ENCODE measurements at regions not wholly inside any gene's neighbourhood (a gene's known extent, or its start where the extent isn't known, plus 50 kb on each side); places are given as distances from the start of the nearest gene placed in this dataset.
"Not testable (repeated sequence)": the region's sequence is repeated elsewhere in the genome, so short reads cannot be mapped to it uniquely, and the experiment has no call there.

DNA sequence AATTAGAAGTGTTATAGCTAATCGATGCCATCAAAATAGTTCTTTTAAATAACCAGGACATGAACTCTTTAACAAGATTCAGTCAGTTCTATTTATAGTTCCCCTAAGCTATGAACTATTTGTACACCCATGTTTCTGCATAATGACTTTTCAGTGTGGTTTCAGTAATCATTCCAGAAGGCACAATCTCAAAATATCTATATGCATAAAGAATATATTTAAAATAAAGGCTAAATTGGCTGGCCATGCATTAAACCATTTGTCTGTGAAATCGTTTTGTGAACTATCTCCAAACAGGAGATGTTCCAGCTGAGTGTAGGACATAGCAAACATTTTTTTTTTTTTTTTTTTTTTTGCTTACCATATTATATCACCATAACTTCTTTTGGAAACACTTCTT lies 719.3 kb downstream of the PLCL1 start:
- H3K4me1 ChIP-seq = no peaks in the 10 kb centered on the region
- H3K4me3 ChIP-seq (ENCODE audit: low read depth, low read length) = no peak overlapping the region
- no peak for DNase-seq
- no peaks in the 10 kb centered on the region for H3K36me3 ChIP-seq
- TF ChIP-seq, protein P1, sequence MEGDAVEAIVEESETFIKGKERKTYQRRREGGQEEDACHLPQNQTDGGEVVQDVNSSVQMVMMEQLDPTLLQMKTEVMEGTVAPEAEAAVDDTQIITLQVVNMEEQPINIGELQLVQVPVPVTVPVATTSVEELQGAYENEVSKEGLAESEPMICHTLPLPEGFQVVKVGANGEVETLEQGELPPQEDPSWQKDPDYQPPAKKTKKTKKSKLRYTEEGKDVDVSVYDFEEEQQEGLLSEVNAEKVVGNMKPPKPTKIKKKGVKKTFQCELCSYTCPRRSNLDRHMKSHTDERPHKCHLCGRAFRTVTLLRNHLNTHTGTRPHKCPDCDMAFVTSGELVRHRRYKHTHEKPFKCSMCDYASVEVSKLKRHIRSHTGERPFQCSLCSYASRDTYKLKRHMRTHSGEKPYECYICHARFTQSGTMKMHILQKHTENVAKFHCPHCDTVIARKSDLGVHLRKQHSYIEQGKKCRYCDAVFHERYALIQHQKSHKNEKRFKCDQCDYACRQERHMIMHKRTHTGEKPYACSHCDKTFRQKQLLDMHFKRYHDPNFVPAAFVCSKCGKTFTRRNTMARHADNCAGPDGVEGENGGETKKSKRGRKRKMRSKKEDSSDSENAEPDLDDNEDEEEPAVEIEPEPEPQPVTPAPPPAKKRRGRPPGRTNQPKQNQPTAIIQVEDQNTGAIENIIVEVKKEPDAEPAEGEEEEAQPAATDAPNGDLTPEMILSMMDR (IDR thresholded peaks at IDR 0.05; ENCODE audit: low read depth, low read length) = no peak
- no peaks in the 10 kb centered on the region for H3K9me3 ChIP-seq
- H3K27me3 ChIP-seq = no peaks in the 10 kb centered on the region

DNA sequence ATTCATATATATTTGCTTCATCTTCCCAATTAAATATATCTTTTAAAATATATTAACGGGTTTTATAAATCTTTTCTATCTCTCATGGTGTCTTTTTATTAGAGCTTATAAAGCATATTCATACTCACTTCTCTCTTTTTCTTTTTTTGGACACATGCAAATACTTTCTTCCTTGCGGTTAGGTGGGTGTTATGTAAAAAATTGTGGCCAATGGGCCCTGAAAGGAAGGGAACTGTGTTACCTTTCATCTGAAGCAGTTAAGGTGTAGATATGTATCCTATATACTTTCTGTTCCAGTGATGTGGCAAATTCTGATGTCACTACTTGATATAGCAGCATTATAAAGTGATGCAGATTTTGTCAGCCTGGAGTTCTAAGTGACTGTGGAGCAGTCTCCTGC lies 714.5 kb downstream of the PLCL1 start:
- DNase-seq = no peak
- Histone ChIP-seq H3K4me3 (ENCODE audit: low read depth, low read length) (no peak overlapping the region), H3K4me1 (no peaks in the 10 kb centered on the region), H3K27me3 (no peaks in the 10 kb centered on the region), H3K9me3 (no peaks in the 10 kb centered on the region), H3K36me3 (no peaks in the 10 kb centered on the region)
- TF ChIP-seq, protein P1 (IDR thresholded peaks at IDR 0.05; ENCODE audit: low read depth, low read length) = no peak

DNA sequence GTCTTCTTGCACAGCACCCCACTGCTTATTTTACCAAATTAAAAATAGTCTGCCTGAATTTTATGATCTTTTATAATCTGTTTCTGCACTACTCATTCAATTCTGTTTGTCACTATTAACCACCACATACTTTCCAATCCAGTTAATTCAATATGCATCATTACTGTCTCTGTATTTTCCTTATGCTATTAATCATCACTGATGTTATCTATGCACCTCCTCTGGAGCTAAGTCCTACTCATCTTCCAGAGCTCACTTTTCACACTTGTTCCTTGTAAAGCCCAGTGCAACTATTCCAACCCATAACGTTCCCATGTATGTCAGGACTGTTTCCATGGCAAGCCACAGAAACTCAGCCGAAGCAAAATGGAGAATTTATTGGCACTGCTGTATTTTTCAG lies 713.6 kb downstream of the PLCL1 start:
- TF ChIP-seq, protein P1 (IDR thresholded peaks at IDR 0.05; ENCODE audit: low read depth, low read length) = no peak
- no peak for DNase-seq
- Histone ChIP-seq H3K4me1 (no peaks in the 10 kb centered on the region), H3K36me3 (no peaks in the 10 kb centered on the region), H3K9me3 (no peaks in the 10 kb centered on the region), H3K4me3 (ENCODE audit: low read depth, low read length) (no peak overlapping the region), H3K27me3 (no peaks in the 10 kb centered on the region)

DNA sequence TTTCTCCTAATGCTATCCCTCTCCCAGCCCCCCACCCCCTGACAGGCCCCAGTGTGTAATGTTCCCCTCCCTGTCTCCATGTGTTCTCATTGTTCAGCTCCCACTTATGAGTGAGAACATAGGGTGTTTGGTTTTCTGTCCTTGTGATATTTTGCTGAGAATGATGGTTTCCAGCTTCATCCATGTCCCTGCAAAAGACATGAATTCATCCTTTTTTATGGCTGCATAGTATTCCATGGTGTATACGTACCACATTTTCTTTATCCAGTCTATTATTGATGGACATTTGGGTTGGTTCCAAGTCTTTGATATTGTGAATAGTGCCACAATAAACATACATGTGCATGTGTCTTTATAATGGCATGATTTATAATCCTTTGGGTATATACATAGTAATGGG lies 704.2 kb downstream of the PLCL1 start:
- not testable (repeated sequence) for H3K4me1 ChIP-seq; H3K9me3 ChIP-seq; DNase-seq; H3K36me3 ChIP-seq; H3K4me3 ChIP-seq (ENCODE audit: low read depth, low read length); H3K27me3 ChIP-seq

DNA sequence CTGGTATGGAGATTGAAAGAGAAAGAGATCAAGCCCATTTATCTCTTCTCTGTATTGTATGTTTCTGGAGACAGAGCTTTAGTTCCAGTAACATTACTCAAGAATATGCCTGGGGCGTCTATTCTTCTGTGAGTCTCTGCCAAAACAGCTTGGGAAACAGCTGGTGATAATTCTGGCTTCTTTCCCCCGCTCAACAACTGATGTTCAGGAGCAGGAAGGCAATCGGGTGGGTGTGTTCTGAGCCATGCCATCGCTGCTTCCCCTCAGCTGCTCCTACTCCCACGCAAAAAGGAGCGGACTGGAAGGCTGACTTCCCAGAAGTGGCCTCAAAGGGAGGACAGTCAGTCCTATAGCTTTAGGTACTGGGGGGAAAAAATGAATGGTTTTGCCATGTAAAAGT lies 695.1 kb downstream of the PLCL1 start:
- no peak overlapping the region for H3K4me3 ChIP-seq (ENCODE audit: low read depth, low read length)
- H3K9me3 ChIP-seq = no peaks in the 10 kb centered on the region
- H3K4me1 ChIP-seq = no peaks in the 10 kb centered on the region
- TF ChIP-seq, protein P1 (IDR thresholded peaks at IDR 0.05; ENCODE audit: low read depth, low read length) = no peak
- no peak for DNase-seq
- H3K36me3 ChIP-seq = no peaks in the 10 kb centered on the region
- no peaks in the 10 kb centered on the region for H3K27me3 ChIP-seq

DNA sequence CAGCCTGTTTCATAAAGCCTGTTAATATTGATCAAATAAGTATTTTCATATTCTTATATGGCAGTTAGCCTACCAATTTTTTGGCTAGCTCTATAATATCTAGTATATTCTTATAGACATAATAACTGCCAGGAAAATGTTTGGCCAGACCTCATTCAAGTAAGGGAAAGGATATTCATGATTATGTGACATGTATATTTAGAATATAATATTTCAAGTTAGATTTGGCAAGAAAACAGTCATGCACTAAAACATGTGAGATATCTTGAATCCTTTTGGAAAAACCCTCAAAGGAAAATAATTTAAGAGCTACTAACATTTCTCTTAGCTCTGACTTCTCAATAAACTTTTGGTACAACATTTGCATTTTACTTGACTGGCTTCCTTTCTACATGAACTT lies 694.1 kb downstream of the PLCL1 start:
- no peak for DNase-seq
- Histone ChIP-seq H3K27me3 (no peaks in the 10 kb centered on the region), H3K9me3 (no peaks in the 10 kb centered on the region), H3K36me3 (no peaks in the 10 kb centered on the region), H3K4me3 (ENCODE audit: low read depth, low read length) (no peak overlapping the region), H3K4me1 (no peaks in the 10 kb centered on the region)
- TF ChIP-seq, protein P1 (IDR thresholded peaks at IDR 0.05; ENCODE audit: low read depth, low read length) = no peak

DNA sequence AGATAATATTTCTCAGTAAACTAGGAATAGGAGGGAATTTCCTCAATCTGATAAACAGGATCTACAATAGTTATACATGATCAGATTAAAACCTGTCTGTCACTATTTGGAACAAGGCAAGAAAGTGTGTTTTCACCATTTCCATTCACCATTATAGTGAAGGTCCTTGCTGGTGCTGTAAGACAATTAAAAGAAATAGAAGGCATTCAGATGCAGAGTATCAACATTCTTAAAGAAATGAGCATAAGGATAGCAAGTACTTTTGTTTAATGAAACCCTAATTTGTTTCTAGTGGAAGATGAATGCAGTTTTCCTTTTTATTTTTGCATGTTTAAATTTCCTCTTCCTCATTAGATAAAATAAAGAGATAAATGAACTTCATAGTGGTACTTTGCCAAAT lies 693.7 kb downstream of the PLCL1 start:
- TF ChIP-seq, protein P1 (IDR thresholded peaks at IDR 0.05; ENCODE audit: low read depth, low read length) = no peak
- Histone ChIP-seq H3K4me1 (no peaks in the 10 kb centered on the region), H3K4me3 (ENCODE audit: low read depth, low read length) (no peak overlapping the region), H3K36me3 (no peaks in the 10 kb centered on the region), H3K27me3 (no peaks in the 10 kb centered on the region), H3K9me3 (no peaks in the 10 kb centered on the region)
- no peak for DNase-seq

Measured in BE2C (cell line).